Keratinocyte (primary cell): ENCODE measurements at regions not wholly inside any gene's neighbourhood (a gene's known extent, or its start where the extent isn't known, plus 50 kb on each side); places are given as distances from the start of the nearest gene placed in this dataset.

Experiments
- CTCF ChIP-seq, 3 experiments: IDR thresholded peaks in 1 of 3; conservative IDR thresholded peaks in 1 of 3; optimal IDR thresholded peaks in 1 of 3; 2 replicates in 2 of 3; 3 replicates in 1 of 3; pipeline versions ENCODE3 to v1.5.1; 2011; ENCODE audit warnings: low read length in 3 of 3, mild to moderate bottlenecking in 3 of 3, moderate library complexity in 2 of 3, control low read depth in 1 of 3, inconsistent platforms in 1 of 3; ENCODE audit not compliant: insufficient read depth in 2 of 3; ENCODE audit errors: extremely low read depth in 1 of 3
- EZH2 ChIP-seq: IDR thresholded peaks from one replicate; pipeline ENCODE4 v1.6.1; 2012; ENCODE audit warnings: inconsistent platforms, mild to moderate bottlenecking, low read length, moderate library complexity

GRCh38 chr16:59274141-59274540 lies 540.0 kb upstream of the GOT2 start:
- no peak for TF ChIP-seq CTCF (optimal IDR thresholded peaks at IDR 0.05 in 1 of 3, IDR thresholded peaks at IDR 0.05 in 1 of 3, conservative IDR thresholded peaks at IDR 0.05 in 1 of 3; ENCODE audit: extremely low read depth in 1 of 3, insufficient read depth in 2 of 3, low read length in 3 of 3)
- no peak for TF ChIP-seq EZH2
